Hepatocyte (in vitro differentiated cells): ENCODE measurements at regions not wholly inside any gene's neighbourhood (a gene's known extent, or its start where the extent isn't known, plus 50 kb on each side); places are given as distances from the start of the nearest gene placed in this dataset.

Experiments
- EZH2 ChIP-seq: fragments of 200-600 bp; sonication (generic); IDR thresholded peaks from 2 replicates; pipeline ENCODE4 v1.6.1; 2016; ENCODE audit warnings: antibody characterized with exemption, mild to moderate bottlenecking, borderline replicate concordance
- EZH2phosphoT487 ChIP-seq: fragments of 200-600 bp; sonication (generic); IDR thresholded peaks from one replicate; pipeline ENCODE4 v1.6.1; 2018; ENCODE audit warnings: antibody characterized with exemption, mild to moderate bottlenecking, low read depth, moderate library complexity; ENCODE audit not compliant: unreplicated experiment, severe bottlenecking
- TF ChIP-seq, protein P1 (sequence below): fragments of 200-600 bp; sonication (generic); IDR thresholded peaks from 2 replicates; pipeline ENCODE4 v1.5.1; 2016; ENCODE audit warnings: antibody characterized with exemption, mild to moderate bottlenecking; ENCODE audit not compliant: poor library complexity

DNA sequence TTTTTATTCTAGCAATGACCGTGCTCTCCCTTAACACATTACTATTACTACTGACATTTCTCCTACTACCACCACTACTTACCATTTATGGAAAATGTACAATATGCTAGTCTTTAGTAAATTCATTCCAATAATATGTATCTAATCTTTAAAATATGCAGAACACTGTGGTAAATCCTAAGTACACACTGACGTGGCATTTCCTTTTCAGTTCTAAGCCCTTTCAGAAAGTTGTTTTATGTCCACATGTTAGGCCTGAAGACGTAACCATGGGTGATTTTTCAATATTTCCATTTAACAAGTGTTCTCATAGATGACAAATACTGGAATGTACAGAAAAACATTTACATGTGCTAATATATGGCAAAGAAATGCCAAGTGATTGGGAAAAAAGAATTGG, 268.6 kb upstream of the SLIT2 start:
- TF ChIP-seq, protein P1, sequence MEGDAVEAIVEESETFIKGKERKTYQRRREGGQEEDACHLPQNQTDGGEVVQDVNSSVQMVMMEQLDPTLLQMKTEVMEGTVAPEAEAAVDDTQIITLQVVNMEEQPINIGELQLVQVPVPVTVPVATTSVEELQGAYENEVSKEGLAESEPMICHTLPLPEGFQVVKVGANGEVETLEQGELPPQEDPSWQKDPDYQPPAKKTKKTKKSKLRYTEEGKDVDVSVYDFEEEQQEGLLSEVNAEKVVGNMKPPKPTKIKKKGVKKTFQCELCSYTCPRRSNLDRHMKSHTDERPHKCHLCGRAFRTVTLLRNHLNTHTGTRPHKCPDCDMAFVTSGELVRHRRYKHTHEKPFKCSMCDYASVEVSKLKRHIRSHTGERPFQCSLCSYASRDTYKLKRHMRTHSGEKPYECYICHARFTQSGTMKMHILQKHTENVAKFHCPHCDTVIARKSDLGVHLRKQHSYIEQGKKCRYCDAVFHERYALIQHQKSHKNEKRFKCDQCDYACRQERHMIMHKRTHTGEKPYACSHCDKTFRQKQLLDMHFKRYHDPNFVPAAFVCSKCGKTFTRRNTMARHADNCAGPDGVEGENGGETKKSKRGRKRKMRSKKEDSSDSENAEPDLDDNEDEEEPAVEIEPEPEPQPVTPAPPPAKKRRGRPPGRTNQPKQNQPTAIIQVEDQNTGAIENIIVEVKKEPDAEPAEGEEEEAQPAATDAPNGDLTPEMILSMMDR, result no peak
- TF ChIP-seq EZH2 (no peak), EZH2phosphoT487 (no peak)
